ENCODE measurements at regions not wholly inside any gene's neighbourhood (a gene's known extent, or its start where the extent isn't known, plus 50 kb on each side); places are given as distances from the start of the nearest gene placed in this dataset.
A peak's percentile ranks its signal among the peaks of the same experiment; 100 is the strongest.

- no peaks in the 10 kb centered on the region for H3K79me2 ChIP-seq (ENCODE audit: control insufficient read depth, low read length)
- peaks cover 32% of the 10 kb centered on the region for H3K4me1 ChIP-seq (ENCODE audit: control insufficient read depth, low read length)
- no peaks in the 10 kb centered on the region for H4K20me1 ChIP-seq (ENCODE audit: control insufficient read depth, insufficient read depth, low read depth, low read length)
- H3K27ac ChIP-seq (ENCODE audit: low read depth, low read length) = no peak overlapping the region
- peaks cover 3% of the 10 kb centered on the region; the same call in 1 of the 2 replicates for H3K9me3 ChIP-seq (ENCODE audit: control insufficient read depth, insufficient read depth, low read length)
- no peaks in the 10 kb centered on the region for H3K9me2 ChIP-seq (replicated peaks; ENCODE audit: control insufficient read depth, low read length)
- H3K4me2 ChIP-seq (ENCODE audit: low read length) = no peak overlapping the region
- TF ChIP-seq CTCF (IDR thresholded peaks at IDR 0.05; ENCODE audit: low read depth, low read length, poor library complexity, severe bottlenecking) (no peak), EZH2phosphoT487 (IDR thresholded peaks at IDR 0.05; ENCODE audit: borderline replicate concordance, low read length) (no peak)
- no peak overlapping the region for H3K4me3 ChIP-seq (ENCODE audit: low read length)
- peaks cover 5% of the 10 kb centered on the region; the same call in 1 of the 2 replicates for H3F3A ChIP-seq (ENCODE audit: control insufficient read depth, insufficient read depth)
- H3K27me3 ChIP-seq (ENCODE audit: control insufficient read depth, low read length) = peaks cover 6% of the 10 kb centered on the region
- H3K36me3 ChIP-seq (ENCODE audit: control insufficient read depth, low read length) = no peaks in the 10 kb centered on the region
Observed at GRCh38 chr17:36717088-36717487, 115.7 kb downstream of the MRM1 start.

DNA sequence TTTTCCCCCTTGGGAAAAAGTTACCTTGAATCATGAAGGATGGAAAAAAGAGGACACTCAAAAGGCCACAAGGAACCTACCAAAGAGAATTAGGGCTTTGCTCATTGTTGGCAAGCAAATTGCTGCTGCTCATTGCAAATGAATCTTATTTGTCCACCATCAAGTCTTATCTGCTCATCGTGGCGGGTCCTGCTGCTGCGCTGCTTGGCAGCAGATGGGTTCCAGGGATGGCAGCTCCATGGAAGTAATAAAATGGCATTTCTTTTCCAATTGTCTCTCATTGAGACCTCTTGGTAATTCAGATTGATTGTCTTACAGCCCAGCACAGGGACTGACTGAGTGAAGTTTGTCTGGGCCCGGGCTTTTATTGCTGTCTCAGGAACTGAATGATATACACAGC lies 118.7 kb downstream of the MRM1 start:
- Histone ChIP-seq H3K4me3 (ENCODE audit: low read length) (no peak overlapping the region), H3K4me1 (ENCODE audit: control insufficient read depth, low read length) (peaks cover 44% of the 10 kb centered on the region), H3K27ac (ENCODE audit: low read depth, low read length) (0 out of 2 replicates have a peak overlapping the region, but pooled peaks have one; percentile 13), H3K9me2 (replicated peaks; ENCODE audit: control insufficient read depth, low read length) (no peaks in the 10 kb centered on the region), H3K4me2 (ENCODE audit: low read length) (no peak overlapping the region), H3K27me3 (ENCODE audit: control insufficient read depth, low read length) (no peaks in the 10 kb centered on the region), H3K9me3 (ENCODE audit: control insufficient read depth, insufficient read depth, low read length) (peaks cover 3% of the 10 kb centered on the region; the same call in 1 of the 2 replicates), H4K20me1 (ENCODE audit: control insufficient read depth, insufficient read depth, low read depth, low read length) (no peaks in the 10 kb centered on the region), H3F3A (ENCODE audit: control insufficient read depth, insufficient read depth) (peaks cover 5% of the 10 kb centered on the region; the same call in 1 of the 2 replicates), H3K79me2 (ENCODE audit: control insufficient read depth, low read length) (no peaks in the 10 kb centered on the region), H3K36me3 (ENCODE audit: control insufficient read depth, low read length) (no peaks in the 10 kb centered on the region)
- TF ChIP-seq EZH2phosphoT487 (IDR thresholded peaks at IDR 0.05; ENCODE audit: borderline replicate concordance, low read length) (no peak), CTCF (IDR thresholded peaks at IDR 0.05; ENCODE audit: low read depth, low read length, poor library complexity, severe bottlenecking) (no peak)

DNA sequence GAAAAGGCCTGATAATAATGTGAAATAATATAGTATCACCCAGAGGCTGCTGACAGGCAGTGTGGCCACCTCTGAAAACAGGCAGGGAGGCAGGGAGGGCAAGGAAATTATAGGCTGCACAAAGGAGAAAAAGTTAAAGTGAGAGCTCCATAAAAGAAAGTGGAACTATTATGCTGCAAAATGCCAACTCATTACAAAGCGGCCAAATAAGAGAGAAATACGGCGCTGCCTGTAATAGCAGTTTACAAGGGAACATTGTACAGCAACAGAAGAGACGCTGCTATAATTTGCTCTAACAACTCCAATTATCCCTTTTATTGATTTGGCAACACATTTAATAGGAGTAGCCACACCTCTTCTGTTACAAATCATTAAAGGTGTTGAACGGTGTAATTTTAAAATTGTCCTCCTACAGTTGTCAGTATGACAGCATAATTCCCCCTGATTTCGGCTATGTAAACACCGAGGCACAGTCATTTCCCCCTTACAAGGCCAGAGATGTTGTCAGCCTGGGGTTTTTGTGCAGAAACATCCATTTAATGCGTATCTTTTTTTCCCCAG lies 120.3 kb downstream of the MRM1 start:
- H3K4me1 ChIP-seq (ENCODE audit: control insufficient read depth, low read length) = peaks cover 44% of the 10 kb centered on the region
- peaks cover 5% of the 10 kb centered on the region; the same call in 1 of the 2 replicates for H3F3A ChIP-seq (ENCODE audit: control insufficient read depth, insufficient read depth)
- no peak for TF ChIP-seq EZH2phosphoT487 (IDR thresholded peaks at IDR 0.05; ENCODE audit: borderline replicate concordance, low read length)

More for the DNA sequence above, 120.3 kb downstream of the MRM1 start:
- no peaks in the 10 kb centered on the region for H3K9me2 ChIP-seq (replicated peaks; ENCODE audit: control insufficient read depth, low read length)
- H3K79me2 ChIP-seq (ENCODE audit: control insufficient read depth, low read length) = no peaks in the 10 kb centered on the region
- H3K4me2 ChIP-seq (ENCODE audit: low read length) = peak overlapping the region; percentile 93
- peak overlapping the region; percentile 75 for H3K4me3 ChIP-seq (ENCODE audit: low read length)
- peak overlapping the region; percentile 63 for H3K27ac ChIP-seq (ENCODE audit: low read depth, low read length)
- no peaks in the 10 kb centered on the region for H4K20me1 ChIP-seq (ENCODE audit: control insufficient read depth, insufficient read depth, low read depth, low read length)
- no peaks in the 10 kb centered on the region for H3K27me3 ChIP-seq (ENCODE audit: control insufficient read depth, low read length)
- H3K36me3 ChIP-seq (ENCODE audit: control insufficient read depth, low read length) = no peaks in the 10 kb centered on the region
- peaks cover 3% of the 10 kb centered on the region; the same call in 1 of the 2 replicates for H3K9me3 ChIP-seq (ENCODE audit: control insufficient read depth, insufficient read depth, low read length)
